GM19397 (cell line): ENCODE measurements at regions not wholly inside any gene's neighbourhood (a gene's known extent, or its start where the extent isn't known, plus 50 kb on each side); places are given as distances from the start of the nearest gene placed in this dataset.
"Not testable (repeated sequence)": the region's sequence is repeated elsewhere in the genome, so short reads cannot be mapped to it uniquely, and the experiment has no call there.

Source experiments
- ATAC-seq: cut with Tn5 transposase; IDR thresholded peaks from one replicate; pipeline ENCODE4 v1.9.1; 2021; ENCODE audit warnings: mild to moderate bottlenecking, moderate library complexity; ENCODE audit not compliant: unreplicated experiment

DNA sequence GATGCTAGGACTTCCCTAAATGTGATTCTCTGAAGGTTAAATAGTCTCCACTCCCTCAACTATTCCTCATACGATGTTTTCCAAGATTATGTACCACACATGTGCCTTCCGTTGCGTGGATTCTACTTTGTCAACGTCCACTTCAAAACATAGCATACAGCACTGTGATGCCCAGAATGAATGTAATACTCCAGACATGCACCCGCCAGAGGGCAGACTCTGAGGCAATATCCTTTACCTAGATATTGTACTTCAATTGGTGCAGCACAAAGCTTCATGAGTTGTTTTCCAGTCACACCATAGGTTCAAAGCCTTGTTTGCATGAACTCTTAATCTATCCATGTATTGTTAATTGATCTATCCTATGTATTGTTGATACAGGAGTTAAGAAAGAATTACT is 201.0 kb upstream of the NABP1 start:
- ATAC-seq, result no peak

DNA sequence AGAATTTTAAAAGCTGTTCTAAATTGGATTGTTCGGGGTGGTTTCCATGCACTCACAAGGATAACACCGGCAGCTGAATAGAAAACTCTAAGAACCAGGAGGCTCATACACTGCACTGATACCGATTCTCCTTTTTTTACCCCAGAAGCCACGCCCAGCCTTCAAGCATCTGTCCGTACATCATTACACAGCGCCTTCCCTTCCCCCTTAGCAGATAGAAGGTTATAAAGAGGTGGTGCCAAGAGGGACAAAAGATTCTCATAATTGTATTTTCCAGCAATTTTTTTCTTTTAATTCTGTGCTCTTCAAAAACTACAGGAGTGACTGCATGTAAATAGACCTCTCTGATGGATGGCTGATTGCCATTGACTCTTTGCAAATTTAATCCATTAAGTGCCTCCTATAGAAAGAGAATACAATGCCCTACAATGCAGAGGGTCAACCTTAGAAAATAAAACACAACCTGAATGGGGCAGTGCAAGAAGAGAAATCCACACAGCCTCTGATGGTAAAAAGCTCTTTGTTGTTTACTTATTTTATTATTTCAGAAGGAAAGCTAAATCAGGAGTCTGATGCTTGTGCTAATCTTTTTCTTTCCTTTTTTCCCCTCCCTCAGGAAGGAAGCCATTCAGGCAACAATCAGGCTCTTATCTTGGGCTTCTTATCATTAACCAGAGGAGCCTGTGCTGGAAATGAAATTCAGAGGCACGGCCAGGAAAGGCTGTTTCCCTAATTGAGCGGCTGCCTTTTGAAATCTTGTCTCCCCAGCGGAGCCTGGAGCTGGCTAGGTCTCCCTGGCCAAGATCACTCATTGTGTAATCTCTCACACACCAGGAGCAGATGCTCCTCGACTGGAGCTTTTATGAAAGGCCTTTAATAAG is 198.9 kb upstream of the NABP1 start:
- ATAC-seq, result peak; percentile 29

DNA sequence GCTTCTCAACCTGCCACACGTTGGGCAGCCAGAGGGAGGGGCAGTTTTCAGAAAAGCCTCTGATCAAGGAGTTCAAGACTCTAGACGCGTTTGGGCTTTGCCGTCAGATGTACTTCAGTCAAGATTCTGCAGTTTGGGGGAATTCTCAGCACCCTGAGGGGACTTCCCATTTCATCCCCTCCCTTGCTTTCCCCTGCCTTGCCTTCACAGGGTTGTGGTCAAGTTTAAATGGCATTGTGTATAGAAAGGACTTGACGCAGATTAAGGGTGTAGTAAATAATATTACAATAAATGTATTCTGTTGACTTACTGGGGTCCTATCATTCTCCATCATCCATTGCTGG is 198.3 kb upstream of the NABP1 start:
- ATAC-seq, result peak; percentile 62

DNA sequence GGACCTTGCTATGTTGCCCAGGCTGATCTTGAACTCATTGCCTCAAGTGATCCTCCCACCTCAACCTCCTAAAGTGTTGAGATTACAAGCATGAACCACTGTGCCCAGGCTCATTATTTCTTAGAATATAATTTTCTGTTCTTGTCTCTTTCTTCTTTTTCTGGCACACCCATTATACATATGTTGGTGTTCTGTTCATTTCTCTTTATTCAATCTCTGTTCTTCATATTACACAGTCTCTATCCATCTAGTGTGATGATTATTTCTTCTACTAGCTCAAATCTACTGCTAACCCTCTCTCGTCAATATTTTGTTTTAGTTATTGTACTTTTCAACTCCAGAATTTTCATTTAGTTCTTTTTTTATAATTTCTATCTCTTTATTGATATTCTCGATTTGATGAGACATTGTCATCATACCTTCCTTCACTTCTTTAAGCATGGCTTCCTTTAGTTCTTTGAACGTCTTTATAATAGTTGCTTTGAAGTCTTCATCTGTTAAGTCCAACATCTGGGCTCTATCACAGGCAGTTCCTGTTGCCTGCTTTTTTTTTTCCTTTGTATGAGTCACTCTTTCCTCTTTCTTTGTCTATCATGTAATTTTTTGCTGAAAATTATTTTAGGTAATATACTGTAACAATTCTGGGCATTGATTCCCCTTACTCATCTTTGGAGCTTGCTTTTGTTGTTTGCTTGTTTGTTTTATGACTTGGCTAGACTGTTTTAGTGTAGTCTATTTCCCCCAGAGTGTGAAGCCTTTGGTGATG is 196.4 kb upstream of the NABP1 start:
- ATAC-seq, result no peak

DNA sequence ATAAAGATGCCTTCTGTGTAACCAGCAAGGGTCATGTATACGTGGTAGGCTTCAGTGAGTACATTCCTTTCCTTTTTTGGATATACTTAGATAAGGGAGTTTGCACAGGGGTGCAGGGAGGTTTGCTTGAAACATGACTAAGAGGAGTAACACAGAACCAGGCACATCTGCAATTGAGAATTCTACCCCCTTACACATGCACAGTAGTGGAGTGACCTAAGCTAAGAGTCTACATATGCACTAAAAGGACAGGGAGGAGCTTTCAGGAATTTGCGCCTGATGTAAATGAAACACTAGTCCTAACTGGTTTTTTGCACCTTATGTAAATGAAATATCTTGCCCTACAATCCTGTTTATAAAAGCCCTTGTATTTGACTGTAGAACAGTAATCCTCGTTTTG is 194.8 kb upstream of the NABP1 start:
- ATAC-seq, result no peak

DNA sequence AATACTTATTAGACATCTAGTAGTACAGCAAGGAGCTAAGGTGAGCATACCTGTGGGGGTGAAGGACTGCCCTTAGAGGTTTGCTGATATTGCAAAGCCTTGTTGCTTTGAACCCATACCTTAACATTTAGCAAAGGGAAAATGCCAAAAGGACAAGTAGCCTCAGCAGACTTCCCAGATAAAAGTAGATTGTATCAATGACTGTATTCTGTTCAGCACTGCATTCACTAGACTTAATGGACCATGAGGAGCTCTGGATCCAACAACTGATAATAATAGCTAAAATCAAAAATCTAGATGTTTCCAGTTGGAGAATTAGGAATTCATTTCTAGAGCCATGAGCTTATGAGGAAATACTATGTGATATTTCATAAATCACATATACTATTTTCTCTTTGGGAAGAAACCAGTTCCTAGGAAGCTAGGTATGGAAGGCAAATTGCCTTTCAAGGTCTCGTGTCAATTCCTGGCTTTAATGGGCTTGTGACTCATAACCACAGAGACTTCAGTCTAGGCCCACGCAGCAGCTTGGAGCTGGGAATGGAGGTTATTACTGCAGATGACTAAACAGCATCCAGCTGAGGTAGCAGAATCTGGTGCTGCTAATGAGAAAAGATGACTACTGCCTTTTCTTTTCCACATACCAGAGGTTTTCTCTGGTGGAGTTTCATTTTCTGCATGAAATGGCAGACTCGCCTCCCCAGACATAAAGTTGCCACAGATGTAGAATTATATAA is 191.2 kb upstream of the NABP1 start:
- ATAC-seq, result no peak

DNA sequence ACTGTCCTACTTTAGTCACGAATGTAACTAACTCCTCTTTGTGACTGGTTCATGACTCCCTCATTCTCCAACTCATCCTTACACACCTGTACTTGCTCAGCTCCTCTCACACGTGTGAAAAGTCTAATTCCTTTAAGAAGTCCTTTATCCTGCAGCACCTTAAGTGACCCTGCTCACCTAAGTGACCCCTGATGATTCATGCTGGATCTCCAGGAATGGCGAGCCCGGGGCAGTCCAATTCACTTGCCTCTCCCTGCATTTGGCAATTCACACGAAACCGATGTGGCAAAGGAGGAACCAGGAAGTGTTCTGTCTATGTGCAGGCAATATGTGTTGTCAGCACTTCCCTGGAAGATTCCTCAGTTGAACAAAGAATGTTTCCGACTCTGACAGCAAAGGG is 189.8 kb upstream of the NABP1 start:
- no peak for ATAC-seq

DNA sequence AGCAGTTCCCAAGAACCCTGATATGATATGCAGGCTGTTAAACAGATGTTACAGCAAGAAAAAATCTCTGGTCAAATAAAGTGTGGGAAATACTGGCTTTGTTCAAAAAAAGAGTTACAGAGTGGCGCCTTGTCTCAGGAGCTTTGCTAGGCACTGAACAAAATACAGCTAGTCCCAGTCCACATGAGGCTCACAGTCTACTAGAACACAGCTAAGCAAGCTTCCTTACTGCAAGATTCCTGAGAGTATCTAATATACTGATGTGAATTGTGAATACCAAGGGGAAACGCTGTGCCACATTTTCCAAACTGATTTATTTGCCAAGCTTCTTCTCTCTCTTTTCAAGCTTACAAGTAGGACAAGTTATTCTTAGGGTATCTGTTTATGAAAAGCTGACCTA is 188.8 kb upstream of the NABP1 start:
- ATAC-seq, result no peak

DNA sequence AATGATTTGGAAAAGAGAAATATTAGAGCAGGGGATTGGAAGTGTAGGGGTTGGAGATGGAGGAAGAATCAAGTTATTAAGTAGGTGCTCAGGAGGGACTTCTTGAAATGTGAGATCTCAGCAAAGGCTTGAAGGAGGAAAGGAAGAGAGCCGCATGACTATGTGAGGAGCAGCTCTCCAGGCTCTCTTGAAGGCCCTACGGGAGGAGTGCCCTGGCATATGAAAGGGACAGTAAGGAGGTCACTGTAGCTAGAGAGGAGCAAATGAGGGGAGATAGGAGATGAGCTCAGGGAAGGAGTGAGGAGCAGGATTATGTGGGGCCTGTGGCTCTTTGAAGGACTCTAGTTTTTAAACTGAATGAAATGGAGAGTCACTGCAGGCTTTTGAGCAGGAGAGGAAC is 181.1 kb upstream of the NABP1 start:
- no peak for ATAC-seq

DNA sequence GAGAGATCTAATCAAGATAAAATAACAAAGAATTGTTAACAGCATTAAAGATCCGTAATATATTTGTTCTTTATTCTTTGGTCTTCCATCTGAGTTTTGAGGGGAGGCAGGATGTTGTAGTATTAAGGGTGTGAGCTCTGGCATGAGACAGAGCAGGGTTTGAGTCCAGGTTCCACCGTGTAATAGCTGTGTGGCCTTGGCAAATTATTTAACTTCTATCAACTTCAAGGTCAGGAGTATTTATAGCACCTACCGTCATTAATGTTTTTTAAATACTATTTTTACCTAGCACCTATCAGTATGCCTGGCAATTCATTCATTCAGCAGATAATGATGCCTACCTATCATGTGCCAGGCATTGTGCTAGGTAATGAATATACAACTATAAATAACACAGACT is 180.1 kb upstream of the NABP1 start:
- ATAC-seq, result no peak

DNA sequence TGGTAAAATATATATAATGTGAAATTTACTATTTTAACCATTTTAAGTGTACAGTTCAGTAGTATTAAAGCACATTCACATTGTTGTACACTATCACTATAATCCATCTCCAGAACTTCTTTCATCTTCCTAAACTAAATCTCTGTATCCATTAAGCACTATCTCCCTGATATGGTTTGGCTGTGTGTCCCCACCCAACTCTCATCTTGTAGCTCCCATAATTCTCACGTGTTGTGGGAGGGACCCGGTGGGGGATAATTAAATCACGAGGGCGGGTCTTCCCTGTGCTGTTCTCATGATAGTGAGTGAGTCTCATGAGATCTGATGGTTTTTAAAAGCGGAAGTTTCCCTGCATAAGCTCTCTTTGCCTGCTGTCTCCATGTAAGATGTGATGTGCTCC is 178.9 kb upstream of the NABP1 start:
- no peak for ATAC-seq

DNA sequence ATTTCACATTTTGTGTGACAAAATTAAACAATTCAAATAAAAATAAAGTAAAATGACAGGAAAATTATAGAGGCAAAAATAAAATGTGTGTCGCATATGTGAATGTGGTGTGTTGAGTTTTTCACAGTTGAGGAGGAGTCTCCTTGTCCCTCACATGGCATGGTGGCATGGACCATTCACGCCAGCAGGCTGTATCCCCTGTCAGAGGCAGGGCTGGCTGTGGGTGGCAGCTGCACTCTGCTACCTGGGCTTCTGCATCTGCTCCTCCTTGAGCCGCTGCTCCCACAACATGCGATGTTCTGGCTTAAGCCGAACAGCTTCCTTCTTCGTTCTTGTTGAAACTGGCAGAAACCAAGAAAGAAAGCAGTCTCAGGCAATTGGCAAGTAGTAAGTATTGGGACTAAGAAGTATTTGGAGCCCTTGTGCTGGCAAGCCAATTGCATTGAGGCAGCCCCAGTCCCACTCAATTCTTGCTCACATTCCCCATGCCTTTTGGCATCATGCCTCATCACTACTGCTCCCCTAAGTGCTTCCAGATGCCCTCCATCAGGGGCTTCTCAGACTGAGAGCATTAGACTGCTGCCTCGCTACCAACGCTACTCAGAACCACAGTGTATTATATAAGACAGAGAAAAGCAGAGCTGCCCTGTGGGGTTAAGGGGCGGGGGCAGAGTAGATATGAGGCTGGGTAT is 177.9 kb upstream of the NABP1 start:
- no peak for ATAC-seq

DNA sequence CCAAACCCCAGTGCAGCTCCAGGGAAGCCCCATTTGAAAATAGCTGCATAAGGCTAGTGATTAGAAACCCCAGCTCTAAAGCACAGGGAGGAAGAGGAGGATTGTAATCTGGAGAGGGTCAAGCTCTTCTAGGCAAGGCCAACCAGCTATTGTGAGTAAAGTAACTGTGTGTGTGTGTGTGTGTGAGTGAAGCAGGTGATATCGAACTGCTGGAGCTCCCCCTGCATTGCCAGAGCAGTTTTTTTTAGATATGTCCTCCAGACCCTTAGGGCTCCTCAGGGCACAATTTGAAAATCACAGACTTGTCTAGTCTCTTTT is 177.4 kb upstream of the NABP1 start:
- no peak for ATAC-seq

DNA sequence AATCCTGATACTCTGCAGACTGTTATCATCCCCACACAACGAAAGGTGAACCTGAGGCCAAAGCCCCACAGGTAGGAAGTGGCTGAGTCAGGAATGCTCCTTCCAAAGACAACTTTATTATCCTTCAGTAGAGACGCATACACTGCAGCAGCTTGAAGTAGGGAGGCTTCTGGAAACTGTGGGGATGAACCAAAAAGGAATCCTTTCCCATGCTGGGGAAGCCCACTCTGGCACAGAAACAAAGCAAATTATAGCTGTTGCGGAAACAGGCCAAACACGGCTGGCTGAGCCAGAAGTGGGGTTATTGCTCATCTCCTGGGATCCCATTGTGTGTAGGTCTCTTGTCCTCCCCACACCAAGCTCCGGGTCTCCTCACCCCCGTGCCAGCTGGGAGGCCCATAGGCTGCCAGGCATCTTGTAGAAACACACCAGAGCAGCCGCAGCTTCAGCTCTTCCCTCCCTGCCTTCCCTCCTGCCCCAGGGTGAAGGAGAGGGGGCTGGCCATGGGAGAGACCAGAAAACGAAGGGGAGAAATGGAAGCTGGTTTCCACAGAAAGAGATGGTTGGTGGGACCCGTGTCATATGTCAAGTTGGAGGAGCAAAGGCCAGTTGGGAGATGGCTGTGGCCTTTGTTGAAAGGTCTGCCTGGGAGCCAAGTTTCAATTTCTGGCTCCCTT is 176.9 kb upstream of the NABP1 start:
- ATAC-seq, result no peak

DNA sequence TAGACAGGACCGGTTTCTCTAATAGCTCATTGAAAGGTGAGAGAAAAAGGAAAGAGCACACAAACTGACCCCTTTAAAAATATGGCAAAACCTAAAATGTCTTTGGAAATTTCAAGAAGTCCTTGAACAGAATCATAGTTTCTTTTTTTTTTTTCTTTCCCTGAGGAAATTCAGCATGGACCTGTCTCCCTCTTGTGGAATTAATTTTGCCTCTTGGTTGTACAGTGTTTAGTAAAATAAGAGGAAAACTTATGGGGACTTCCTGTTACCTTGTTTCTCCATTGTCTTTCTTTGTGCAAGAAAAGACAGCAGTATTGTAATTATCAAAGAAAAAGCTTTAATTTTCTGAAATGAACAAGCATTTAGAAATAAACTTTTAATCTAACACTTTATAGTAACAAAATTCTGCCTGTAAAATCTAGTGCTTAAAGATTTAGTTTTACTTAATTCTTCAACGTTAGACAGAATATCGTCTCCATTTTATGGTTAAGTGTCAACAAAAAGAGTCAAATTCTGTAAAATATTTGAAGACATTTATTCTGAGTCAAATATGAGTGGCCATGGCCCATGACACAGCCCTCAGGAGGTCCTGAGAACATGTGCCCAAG is 176.3 kb upstream of the NABP1 start:
- ATAC-seq, result no peak

DNA sequence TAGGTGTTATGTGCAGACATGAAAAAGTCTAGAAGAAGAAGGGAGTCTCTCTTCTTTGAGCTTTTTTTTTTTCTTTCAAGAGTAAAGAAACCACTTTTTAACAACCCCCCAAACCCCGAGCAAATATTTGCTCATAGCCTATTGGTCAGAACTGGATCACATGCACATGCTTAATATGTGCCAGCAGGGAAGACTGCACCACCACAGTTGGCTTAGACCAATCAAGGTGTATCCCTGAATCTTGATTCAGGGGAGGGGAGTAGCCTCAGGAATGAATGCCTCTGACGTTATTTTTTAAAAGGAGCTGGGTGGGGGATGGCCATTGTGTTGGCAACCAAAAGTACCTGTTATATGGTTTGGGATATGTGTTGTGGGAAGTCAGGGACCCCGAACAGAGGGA is 171.4 kb upstream of the NABP1 start:
- no peak for ATAC-seq

DNA sequence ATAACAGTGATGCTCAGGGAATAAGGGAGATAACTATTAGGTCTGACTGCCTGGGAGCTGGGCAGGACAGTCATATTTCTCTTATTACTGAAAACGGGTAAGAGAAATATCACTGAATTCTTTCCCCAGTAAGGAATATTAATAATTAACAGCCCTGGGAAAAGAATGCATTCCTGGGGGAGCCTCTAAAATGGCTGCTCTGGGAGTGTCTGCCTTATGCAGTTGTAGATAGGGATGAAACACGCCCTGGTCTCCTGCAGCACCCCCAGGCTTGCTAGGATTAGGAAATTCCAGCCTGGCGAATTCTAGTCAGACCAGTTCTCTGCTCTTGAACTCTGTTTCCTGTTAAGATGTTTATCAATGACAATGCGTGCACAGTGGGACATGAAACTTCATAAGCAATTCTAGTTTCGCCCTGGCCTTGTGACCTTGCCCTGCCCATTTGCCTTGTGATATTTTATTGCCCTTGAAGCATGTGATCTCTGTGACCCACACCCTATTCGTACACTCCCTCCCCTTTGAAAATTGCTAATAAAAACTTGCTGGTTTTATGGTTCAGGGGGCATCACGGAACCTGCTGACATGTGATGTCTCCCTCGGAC is 170.6 kb upstream of the NABP1 start:
- not testable (repeated sequence) for ATAC-seq

DNA sequence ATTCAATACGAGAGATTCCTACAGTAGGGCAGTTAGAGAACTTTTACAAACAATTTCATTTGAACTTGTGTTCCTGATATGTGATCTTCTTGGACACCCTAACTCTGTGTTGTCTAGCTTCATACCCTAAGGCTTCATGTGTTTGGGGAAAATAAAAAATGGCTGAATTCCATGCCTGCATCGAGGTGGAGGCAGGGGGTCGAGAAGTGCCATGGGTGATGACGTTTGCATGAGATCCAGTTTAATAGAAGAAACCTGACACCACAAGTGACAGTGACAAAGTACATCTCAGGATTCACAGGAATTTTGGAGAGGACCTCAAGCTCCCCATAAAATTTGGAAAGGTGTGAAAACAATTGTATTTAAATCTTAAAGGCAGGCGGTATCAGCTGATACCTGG is 169.2 kb upstream of the NABP1 start:
- ATAC-seq, result no peak

DNA sequence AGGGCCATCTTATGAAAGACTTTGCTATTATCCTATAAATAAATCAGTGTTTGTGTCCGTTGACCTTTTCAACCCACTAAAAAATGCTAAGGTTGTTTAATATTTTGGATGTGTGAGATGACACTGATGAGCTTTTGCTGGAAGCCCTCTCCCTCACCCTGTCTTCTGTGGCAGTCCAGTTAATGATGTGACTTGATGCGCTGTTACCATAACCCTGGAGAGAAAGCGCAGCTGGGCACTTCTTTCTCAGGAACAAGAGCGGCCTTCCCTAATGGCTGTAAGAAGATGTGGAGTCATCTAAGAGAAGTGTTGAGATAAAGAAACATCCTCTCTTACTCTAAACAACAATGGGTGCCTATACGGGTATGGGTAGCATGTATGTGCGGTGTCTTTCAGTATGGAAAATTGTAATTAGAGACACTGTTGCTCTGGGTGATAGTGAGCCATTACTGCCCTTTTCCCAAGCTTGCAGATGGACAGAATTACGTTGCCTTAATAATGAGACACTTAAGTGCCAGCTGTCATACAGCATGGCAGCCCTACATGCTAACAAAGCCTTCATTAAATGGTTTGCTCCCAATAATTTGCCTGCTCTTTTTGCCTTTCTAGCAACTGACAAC is 165.6 kb upstream of the NABP1 start:
- no peak for ATAC-seq

DNA sequence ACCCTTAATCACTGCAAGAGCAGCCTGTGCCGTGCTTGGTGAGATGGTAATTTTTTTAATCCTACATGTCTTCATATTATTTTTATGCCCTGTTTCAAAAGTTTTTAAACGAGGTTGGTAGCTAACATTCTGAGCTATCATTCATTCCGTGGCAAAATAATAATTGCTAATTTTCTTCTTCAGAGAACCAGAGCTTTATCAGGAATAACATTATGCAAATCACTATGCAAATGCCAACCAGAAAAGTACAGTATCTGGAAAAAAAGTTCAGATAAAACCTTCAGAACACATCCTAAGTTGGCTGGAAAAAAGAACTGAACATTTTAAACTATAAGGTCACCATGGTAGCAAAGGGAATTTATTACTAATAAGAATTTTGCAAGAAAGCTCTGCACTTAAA is 165.1 kb upstream of the NABP1 start:
- ATAC-seq, result no peak
